OCI-LY7 (cell line): ENCODE measurements at regions not wholly inside any gene's neighbourhood (a gene's known extent, or its start where the extent isn't known, plus 50 kb on each side); places are given as distances from the start of the nearest gene placed in this dataset.

Experiments
- CTCF ChIP-seq: fragments of 200-600 bp; sonication (generic); conservative IDR thresholded peaks from 2 replicates; pipeline ENCODE4 v1.5.1; 2014; ENCODE audit warnings: mild to moderate bottlenecking, antibody characterized with exemption, low read length, moderate library complexity, mixed read lengths
- EZH2phosphoT487 ChIP-seq: fragments of 200-600 bp; sonication (generic); IDR thresholded peaks from 2 replicates; pipeline ENCODE4 v1.6.1; 2018; ENCODE audit warnings: low read depth, borderline replicate concordance, mild to moderate bottlenecking, mixed run types, antibody characterized with exemption, low read length, moderate library complexity, mixed read lengths

DNA sequence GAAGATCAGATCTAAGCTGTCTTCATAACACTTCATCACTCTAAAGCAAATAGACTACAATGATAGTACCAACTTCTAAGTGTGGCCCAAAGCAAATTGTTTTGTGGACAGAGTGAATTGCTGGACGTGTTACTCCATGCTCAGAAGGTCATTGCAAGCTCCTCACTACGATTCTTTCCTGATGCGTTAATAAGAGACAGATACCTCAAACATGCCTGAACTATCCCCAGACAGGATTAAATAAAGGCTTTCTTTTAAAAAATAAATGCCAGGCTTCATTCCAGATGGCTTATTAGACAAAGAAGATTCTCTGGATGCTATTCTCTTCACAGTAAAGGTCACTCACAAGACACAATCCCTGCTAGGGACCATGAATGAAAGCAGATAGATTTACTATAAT, 621.2 kb downstream of the DCDC2C start:
- no peak for TF ChIP-seq CTCF
- no peak for TF ChIP-seq EZH2phosphoT487
